SK-N-SH (cell line): ENCODE measurements at regions not wholly inside any gene's neighbourhood (a gene's known extent, or its start where the extent isn't known, plus 50 kb on each side); places are given as distances from the start of the nearest gene placed in this dataset.

ENCODE experiments used
- CTCF ChIA-PET: fragments of 300-600, 350-600 bp; formaldehyde crosslinking; extraction: SDS; loops from one replicate; lab custom pipeline; 2021; lab: Yijun Ruan, JAX
- POLR2A ChIA-PET: fragments of 350-600 bp; sonication (Branson Sonifier 250); formaldehyde crosslinking; extraction: SDS; loops from one replicate; lab custom pipeline; 2020; ENCODE audit warnings: antibody characterized with exemption, inconsistent platforms; lab: Yijun Ruan, JAX
- DNase-seq: peaks from one replicate; pipeline ENCODE4 v3.0.0; 2012
- H2AFZ ChIP-seq: fragments of 200-600 bp; sonication (generic); 2 replicates; pipeline ENCODE4 v1.8.1; 2016; ENCODE audit warnings: antibody characterized with exemption, mild to moderate bottlenecking, low read depth
- H3F3A ChIP-seq: fragments of 200-600 bp; sonication (generic); replicated peaks from 2 replicates; pipeline ENCODE3; 2016; ENCODE audit warnings: antibody characterized with exemption, mild to moderate bottlenecking; ENCODE audit not compliant: insufficient read depth
- H3K27ac ChIP-seq, 2 experiments: fragments of 200-500 bp in 1 of 2; fragments of 200-600 bp in 1 of 2; sonication (Bioruptor generic) in 1 of 2; sonication (generic), shearing (Covaris generic) in 1 of 2; 2 replicates each; pipeline versions ENCODE4 v1.5.1 to v1.6.1; 2014 to 2016; ENCODE audit warnings: low read depth in 2 of 2, inconsistent platforms in 1 of 2, low read length in 1 of 2, mild to moderate bottlenecking in 1 of 2, mixed read lengths in 1 of 2
- H3K27me3 ChIP-seq: fragments of 200-600 bp; sonication (generic), shearing (Covaris generic); 2 replicates; pipeline ENCODE4 v1.6.1; 2016; ENCODE audit warnings: mixed run types; ENCODE audit not compliant: insufficient read depth
- H3K36me3 ChIP-seq, 2 experiments: fragments of 200-500 bp in 1 of 2; fragments of 200-600 bp in 1 of 2; sonication (Bioruptor generic) in 1 of 2; sonication (generic) in 1 of 2; replicated peaks in 1 of 2; 2 replicates each; pipeline versions ENCODE3 to v1.5.1; 2014 to 2016; ENCODE audit warnings: low read length in 1 of 2, mild to moderate bottlenecking in 1 of 2; ENCODE audit not compliant: insufficient read depth in 2 of 2, control insufficient read depth in 1 of 2
- H3K4me1 ChIP-seq, 2 experiments: fragments of 200-500 bp in 1 of 2; fragments of 200-600 bp in 1 of 2; sonication (Bioruptor generic) in 1 of 2; sonication (generic), shearing (Covaris generic) in 1 of 2; 2 replicates each; pipeline versions ENCODE4 v1.5.1 to v1.6.1; 2014 to 2016; ENCODE audit warnings: low read depth in 1 of 2, low read length in 1 of 2, mixed run types in 1 of 2; ENCODE audit not compliant: insufficient read depth in 2 of 2, control insufficient read depth in 1 of 2
- H3K4me2 ChIP-seq: fragments of 200-600 bp; sonication (generic), shearing (Covaris generic); 2 replicates; pipeline ENCODE4 v1.6.1; 2017; ENCODE audit warnings: mixed run types
- H3K4me3 ChIP-seq, 2 experiments: fragments of 200-500 bp in 1 of 2; fragments of 200-600 bp in 1 of 2; sonication (Bioruptor generic) in 1 of 2; sonication (generic), shearing (Covaris generic) in 1 of 2; 2 replicates each; pipeline versions ENCODE4 v1.5.1 to v1.8.1; 2014 to 2016; ENCODE audit warnings: low read depth in 2 of 2, inconsistent platforms in 1 of 2, low read length in 1 of 2, mild to moderate bottlenecking in 1 of 2, mixed read lengths in 1 of 2, moderate library complexity in 1 of 2
- H3K79me2 ChIP-seq: fragments of 200-600 bp; sonication (generic); 2 replicates; pipeline ENCODE4 v1.8.1; 2017; ENCODE audit warnings: mild to moderate bottlenecking; ENCODE audit not compliant: insufficient read depth
- H3K9ac ChIP-seq: fragments of 200-600 bp; sonication (generic); 2 replicates; pipeline ENCODE4 v1.6.1; 2017; ENCODE audit warnings: mixed run types
- H3K9me2 ChIP-seq: fragments of 200-600 bp; sonication (generic); 2 replicates; pipeline ENCODE4 v1.6.1; 2017; ENCODE audit warnings: mixed run types
- H3K9me3 ChIP-seq: fragments of 200-600 bp; sonication (generic); 2 replicates; pipeline ENCODE4 v1.6.1; 2017; ENCODE audit warnings: mixed run types, mild to moderate bottlenecking, moderate library complexity
- H4K20me1 ChIP-seq: fragments of 200-600 bp; sonication (generic); 2 replicates; pipeline ENCODE4 v1.6.1; 2017; ENCODE audit warnings: mild to moderate bottlenecking, mixed run types; ENCODE audit not compliant: insufficient read depth
- CHD2 ChIP-seq: fragments of 150-350 bp; IDR thresholded peaks from 2 replicates; pipeline ENCODE4 v1.6.1; 2018; ENCODE audit warnings: low read length; ENCODE audit not compliant: partially characterized antibody
- EP300 ChIP-seq, 2 experiments: IDR thresholded peaks; 2 replicates each; pipeline versions ENCODE4 v1.4.0 to v1.6.1; 2012; ENCODE audit warnings: borderline replicate concordance in 1 of 2, low read depth in 1 of 2, low read length in 1 of 2
- FOXJ3 ChIP-seq: sonication (generic); formaldehyde crosslinking; IDR thresholded peaks from 2 replicates; pipeline ENCODE4 v1.5.1; 2020; ENCODE audit warnings: mild to moderate bottlenecking, missing genetic modification reagents
- GABPA ChIP-seq: IDR thresholded peaks from 2 replicates; pipeline ENCODE4 v1.4.0; 2012; ENCODE audit warnings: low read depth, mild to moderate bottlenecking
- JUND ChIP-seq: IDR thresholded peaks from 2 replicates; pipeline ENCODE4 v1.4.0; 2012
- MXI1 ChIP-seq: IDR thresholded peaks from 2 replicates; pipeline ENCODE4 v1.6.1; 2012; ENCODE audit warnings: mild to moderate bottlenecking, low read depth, low read length, improper control_type of control experiment
- NRF1 ChIP-seq: IDR thresholded peaks from 2 replicates; pipeline ENCODE4 v1.6.1; 2012; ENCODE audit warnings: low read depth, mild to moderate bottlenecking, low read length
- POLR2AphosphoS5 ChIP-seq: IDR thresholded peaks from 2 replicates; pipeline ENCODE4 v1.6.1; 2012; ENCODE audit warnings: low read depth, low read length
- RAD21 ChIP-seq: IDR thresholded peaks from 2 replicates; pipeline ENCODE4 v1.6.1; 2012; ENCODE audit warnings: mild to moderate bottlenecking, low read length
- SIN3A ChIP-seq: IDR thresholded peaks from 2 replicates; pipeline ENCODE4 v1.6.1; 2012; ENCODE audit warnings: low read depth, mild to moderate bottlenecking, low read length, moderate library complexity, borderline replicate concordance
- SMC3 ChIP-seq: IDR thresholded peaks from 2 replicates; pipeline ENCODE4 v1.6.1; 2012; ENCODE audit warnings: low read depth, low read length, improper control_type of control experiment
- TAF1 ChIP-seq: IDR thresholded peaks from 2 replicates; pipeline ENCODE4 v1.6.1; 2012; ENCODE audit warnings: low read depth, mild to moderate bottlenecking, low read length, moderate library complexity, borderline replicate concordance
- TCF12 ChIP-seq: IDR thresholded peaks from 2 replicates; pipeline ENCODE4 v1.4.0; 2012
- TEAD4 ChIP-seq: IDR thresholded peaks from 2 replicates; pipeline ENCODE4 v1.4.0; 2012; ENCODE audit warnings: mild to moderate bottlenecking, borderline replicate concordance; ENCODE audit not compliant: insufficient read depth
- USF1 ChIP-seq: IDR thresholded peaks from 2 replicates; pipeline ENCODE4 v1.4.0; 2012; ENCODE audit warnings: low read depth, borderline replicate concordance
- YY1 ChIP-seq: IDR thresholded peaks from 2 replicates; pipeline ENCODE4 v1.4.0; 2012; ENCODE audit warnings: low read depth, mild to moderate bottlenecking
- ZBTB33 ChIP-seq: IDR thresholded peaks from 2 replicates; pipeline ENCODE4 v1.4.0; 2012; ENCODE audit warnings: low read depth, borderline replicate concordance
- WGBS: methylation state at CpG from one replicate; pipeline ENCODE4 v1.1.6; 2017; ENCODE audit warnings: low lambda C conversion rate; 5-methylcytosine and 5-hydroxymethylcytosine counted together
- TF ChIP-seq, protein P1 (sequence below): IDR thresholded peaks from 2 replicates; pipeline ENCODE4 v1.6.1; 2012; ENCODE audit warnings: mild to moderate bottlenecking, low read depth, low read length, moderate library complexity

GRCh38 chr1:29679828-29680558, 443.7 kb downstream of the PTPRU start:
- H3F3A ChIP-seq = no peaks in the 10 kb centered on the region
- ChIA-PET CTCF (interaction anchor here (1.7 kb wide), 1 partner anchor 24 kb away, joined by 7 read pairs; no protein-coding TSS in a partner anchor), POLR2A (no interaction called here)
- no peak overlapping the region for H3K27ac ChIP-seq
- TF ChIP-seq ZBTB33 = no peak
- TF ChIP-seq SIN3A = no peak
- TF ChIP-seq MXI1 = no peak
- TF ChIP-seq NRF1 = no peak
- TF ChIP-seq CHD2 = no peak
- TF ChIP-seq USF1 = no peak
- TF ChIP-seq POLR2AphosphoS5 = no peak
- TF ChIP-seq RAD21 = no peak
- TF ChIP-seq SMC3 = no peak
- TF ChIP-seq FOXJ3 (CRISPR knock-in tag) = no peak
- TF ChIP-seq GABPA = no peak
- TF ChIP-seq TEAD4 = no peak
- TF ChIP-seq JUND = no peak
- TF ChIP-seq, protein P1, sequence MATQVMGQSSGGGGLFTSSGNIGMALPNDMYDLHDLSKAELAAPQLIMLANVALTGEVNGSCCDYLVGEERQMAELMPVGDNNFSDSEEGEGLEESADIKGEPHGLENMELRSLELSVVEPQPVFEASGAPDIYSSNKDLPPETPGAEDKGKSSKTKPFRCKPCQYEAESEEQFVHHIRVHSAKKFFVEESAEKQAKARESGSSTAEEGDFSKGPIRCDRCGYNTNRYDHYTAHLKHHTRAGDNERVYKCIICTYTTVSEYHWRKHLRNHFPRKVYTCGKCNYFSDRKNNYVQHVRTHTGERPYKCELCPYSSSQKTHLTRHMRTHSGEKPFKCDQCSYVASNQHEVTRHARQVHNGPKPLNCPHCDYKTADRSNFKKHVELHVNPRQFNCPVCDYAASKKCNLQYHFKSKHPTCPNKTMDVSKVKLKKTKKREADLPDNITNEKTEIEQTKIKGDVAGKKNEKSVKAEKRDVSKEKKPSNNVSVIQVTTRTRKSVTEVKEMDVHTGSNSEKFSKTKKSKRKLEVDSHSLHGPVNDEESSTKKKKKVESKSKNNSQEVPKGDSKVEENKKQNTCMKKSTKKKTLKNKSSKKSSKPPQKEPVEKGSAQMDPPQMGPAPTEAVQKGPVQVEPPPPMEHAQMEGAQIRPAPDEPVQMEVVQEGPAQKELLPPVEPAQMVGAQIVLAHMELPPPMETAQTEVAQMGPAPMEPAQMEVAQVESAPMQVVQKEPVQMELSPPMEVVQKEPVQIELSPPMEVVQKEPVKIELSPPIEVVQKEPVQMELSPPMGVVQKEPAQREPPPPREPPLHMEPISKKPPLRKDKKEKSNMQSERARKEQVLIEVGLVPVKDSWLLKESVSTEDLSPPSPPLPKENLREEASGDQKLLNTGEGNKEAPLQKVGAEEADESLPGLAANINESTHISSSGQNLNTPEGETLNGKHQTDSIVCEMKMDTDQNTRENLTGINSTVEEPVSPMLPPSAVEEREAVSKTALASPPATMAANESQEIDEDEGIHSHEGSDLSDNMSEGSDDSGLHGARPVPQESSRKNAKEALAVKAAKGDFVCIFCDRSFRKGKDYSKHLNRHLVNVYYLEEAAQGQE = no peak
- no peak for TF ChIP-seq YY1
- TF ChIP-seq TAF1 = no peak
- TF ChIP-seq EP300 (IDR thresholded peaks at IDR 0.05; ENCODE audit: borderline replicate concordance in 1 of 2, low read depth in 1 of 2, low read length in 1 of 2) = no peak
- no peak for TF ChIP-seq TCF12
- no peaks in the 10 kb centered on the region for H3K9me2 ChIP-seq
- no peak overlapping the region for H3K4me2 ChIP-seq
- no peaks in the 10 kb centered on the region for H3K79me2 ChIP-seq
- no peak overlapping the region for H3K9ac ChIP-seq
- no peak for DNase-seq
- no peak overlapping the region for H3K4me3 ChIP-seq
- no peaks in the 10 kb centered on the region for H4K20me1 ChIP-seq
- 60% methylated on average over 5 of the region's 11 CpGs for WGBS
- H3K36me3 ChIP-seq = no peaks in the 10 kb centered on the region
- no peaks in the 10 kb centered on the region for H3K9me3 ChIP-seq
- no peaks in the 10 kb centered on the region for H3K27me3 ChIP-seq
- peaks cover 0 to 37% of the 10 kb centered on the region in 2 experiments; a peak in 1 of 4 replicates for H3K4me1 ChIP-seq
- no peak overlapping the region for H2AFZ ChIP-seq
